K562 (cell line): ENCODE measurements at regions not wholly inside any gene's neighbourhood (a gene's known extent, or its start where the extent isn't known, plus 50 kb on each side); places are given as distances from the start of the nearest gene placed in this dataset.

Source experiments
- CCAR2 ChIP-seq: fragments of 200-400 bp; formaldehyde crosslinking; IDR thresholded peaks from 2 replicates; pipeline ENCODE4 v1.6.1; 2017; ENCODE audit warnings: mild to moderate bottlenecking, low read depth, low read length
- ESRRA ChIP-seq: fragments of 450-650 bp; IDR thresholded peaks from 2 replicates; pipeline ENCODE4 v1.6.1; 2014; ENCODE audit warnings: low read depth, mild to moderate bottlenecking, moderate library complexity, borderline replicate concordance
- ETV6 ChIP-seq, 3 experiments: fragments of 150-350 bp in 1 of 3; sonication (generic) in 1 of 3; formaldehyde crosslinking in 1 of 3; IDR thresholded peaks; 2 replicates each; pipeline versions ENCODE4 v1.6.1 to v1.8.0; 2014 to 2022; ENCODE audit warnings: borderline replicate concordance in 2 of 3, low read depth in 2 of 3, antibody characterized with exemption in 1 of 3, low read length in 1 of 3, mild to moderate bottlenecking in 1 of 3, missing genetic modification reagents in 1 of 3
- KDM5B ChIP-seq: fragments of 200-600 bp; sonication (generic); IDR thresholded peaks from 2 replicates; pipeline ENCODE4 v1.6.1; 2012; ENCODE audit warnings: low read depth, mild to moderate bottlenecking, moderate library complexity, low read length, control low read depth, inconsistent platforms; ENCODE audit not compliant: insufficient replicate concordance
- LCOR ChIP-seq: sonication (generic); formaldehyde crosslinking; IDR thresholded peaks from 2 replicates; pipeline ENCODE4 v1.8.0; 2022; ENCODE audit warnings: mild to moderate bottlenecking, missing genetic modification reagents
- RBM14 ChIP-seq: fragments of 200-400 bp; formaldehyde crosslinking; IDR thresholded peaks from 2 replicates; pipeline ENCODE4 v1.6.1; 2018; ENCODE audit warnings: low read depth, mild to moderate bottlenecking, low read length, moderate library complexity, borderline replicate concordance; ENCODE audit not compliant: insufficient read depth
- SUPT5H ChIP-seq: fragments of 450-650 bp; IDR thresholded peaks from 2 replicates; pipeline ENCODE4 v1.6.1; 2016
- U2AF1 ChIP-seq: fragments of 200-400 bp; formaldehyde crosslinking; optimal IDR thresholded peaks from 2 replicates; pipeline ENCODE3; 2017; ENCODE audit warnings: mild to moderate bottlenecking, low read depth, low read length, moderate library complexity
- ZEB2 ChIP-seq: fragments of 450-650 bp; IDR thresholded peaks from 2 replicates; pipeline ENCODE4 v1.6.1; 2016
- ZNF174 ChIP-seq: fragments of 250-450 bp; sonication (Bioruptor Pico); IDR thresholded peaks from 2 replicates; pipeline ENCODE4 v1.4.0; 2020; ENCODE audit warnings: mild to moderate bottlenecking
- ZNF212 ChIP-seq: fragments of 450-650 bp; formaldehyde crosslinking; IDR thresholded peaks from 2 replicates; pipeline ENCODE4 v1.4.0; 2020; ENCODE audit warnings: mild to moderate bottlenecking
- ZNF696 ChIP-seq: fragments of 250-450 bp; sonication (Bioruptor Pico); conservative IDR thresholded peaks from 2 replicates; pipeline ENCODE4 v1.4.0; 2020; ENCODE audit warnings: mild to moderate bottlenecking, moderate library complexity
- TF ChIP-seq, protein P1 (sequence below): fragments of 450-650 bp; formaldehyde crosslinking; IDR thresholded peaks from 2 replicates; pipeline ENCODE4 v1.4.0; 2022; ENCODE audit warnings: missing genetic modification characterization
- TF ChIP-seq, protein P2 (sequence below): fragments of 450-650 bp; IDR thresholded peaks from 2 replicates; pipeline ENCODE4 v1.6.1; 2016; ENCODE audit warnings: mild to moderate bottlenecking, moderate library complexity
- TF ChIP-seq, protein P3 (sequence below), 2 experiments: IDR thresholded peaks; 2 replicates each; pipeline ENCODE4 v1.6.1; 2011; ENCODE audit warnings: borderline replicate concordance in 1 of 2, control low read depth in 1 of 2, low read depth in 1 of 2, low read length in 1 of 2, mild to moderate bottlenecking in 1 of 2, mixed read lengths in 1 of 2, moderate library complexity in 1 of 2; ENCODE audit not compliant: insufficient read depth in 1 of 2, insufficient read length in 1 of 2, poor library complexity in 1 of 2, severe bottlenecking in 1 of 2; ENCODE audit errors: extremely low read depth in 1 of 2

DNA sequence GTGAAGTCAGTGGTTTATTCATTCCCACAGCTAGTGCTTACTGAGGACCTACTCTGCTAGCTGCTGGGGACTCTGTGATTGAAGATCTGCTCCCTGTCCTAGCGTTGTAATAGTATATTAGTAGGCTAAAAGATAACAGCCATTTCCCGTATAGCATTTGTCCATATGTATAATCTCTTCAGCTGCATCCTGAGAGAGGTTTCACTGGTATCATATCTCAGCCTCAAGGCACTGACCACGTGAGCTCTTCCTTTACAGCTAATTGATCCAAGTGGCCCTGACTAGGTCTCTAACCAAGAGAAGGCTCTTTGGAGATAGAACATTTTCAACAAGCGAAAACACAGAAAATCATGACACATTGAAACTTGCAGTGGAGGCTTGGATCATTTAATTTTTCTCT is 110.2 kb downstream of the APIP start (continued):
- TF ChIP-seq ETV6 (IDR thresholded peaks at IDR 0.05; ENCODE audit: borderline replicate concordance in 1 of 2, low read depth in 2 of 2, low read length in 1 of 2) (0 out of 4 replicates have a peak, but pooled peaks of 1 of the 2 experiments have one; percentile 18), ETV6 (CRISPR knock-in tag; IDR thresholded peaks at IDR 0.05; ENCODE audit: borderline replicate concordance) (no peak), ZEB2 (no peak), CCAR2 (no peak), ESRRA (no peak), RBM14 (no peak), ZNF696 (CRISPR knock-in tag) (no peak), SUPT5H (no peak), ZNF212 (no peak), KDM5B (no peak), ZNF174 (CRISPR knock-in tag) (no peak), LCOR (CRISPR knock-in tag) (no peak), U2AF1 (no peak)
- TF ChIP-seq, protein P1, sequence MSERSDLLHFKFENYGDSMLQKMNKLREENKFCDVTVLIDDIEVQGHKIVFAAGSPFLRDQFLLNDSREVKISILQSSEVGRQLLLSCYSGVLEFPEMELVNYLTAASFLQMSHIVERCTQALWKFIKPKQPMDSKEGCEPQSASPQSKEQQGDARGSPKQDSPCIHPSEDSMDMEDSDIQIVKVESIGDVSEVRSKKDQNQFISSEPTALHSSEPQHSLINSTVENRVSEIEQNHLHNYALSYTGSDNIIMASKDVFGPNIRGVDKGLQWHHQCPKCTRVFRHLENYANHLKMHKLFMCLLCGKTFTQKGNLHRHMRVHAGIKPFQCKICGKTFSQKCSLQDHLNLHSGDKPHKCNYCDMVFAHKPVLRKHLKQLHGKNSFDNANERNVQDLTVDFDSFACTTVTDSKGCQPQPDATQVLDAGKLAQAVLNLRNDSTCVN (CRISPR knock-in tag) = no peak
- TF ChIP-seq, protein P2, sequence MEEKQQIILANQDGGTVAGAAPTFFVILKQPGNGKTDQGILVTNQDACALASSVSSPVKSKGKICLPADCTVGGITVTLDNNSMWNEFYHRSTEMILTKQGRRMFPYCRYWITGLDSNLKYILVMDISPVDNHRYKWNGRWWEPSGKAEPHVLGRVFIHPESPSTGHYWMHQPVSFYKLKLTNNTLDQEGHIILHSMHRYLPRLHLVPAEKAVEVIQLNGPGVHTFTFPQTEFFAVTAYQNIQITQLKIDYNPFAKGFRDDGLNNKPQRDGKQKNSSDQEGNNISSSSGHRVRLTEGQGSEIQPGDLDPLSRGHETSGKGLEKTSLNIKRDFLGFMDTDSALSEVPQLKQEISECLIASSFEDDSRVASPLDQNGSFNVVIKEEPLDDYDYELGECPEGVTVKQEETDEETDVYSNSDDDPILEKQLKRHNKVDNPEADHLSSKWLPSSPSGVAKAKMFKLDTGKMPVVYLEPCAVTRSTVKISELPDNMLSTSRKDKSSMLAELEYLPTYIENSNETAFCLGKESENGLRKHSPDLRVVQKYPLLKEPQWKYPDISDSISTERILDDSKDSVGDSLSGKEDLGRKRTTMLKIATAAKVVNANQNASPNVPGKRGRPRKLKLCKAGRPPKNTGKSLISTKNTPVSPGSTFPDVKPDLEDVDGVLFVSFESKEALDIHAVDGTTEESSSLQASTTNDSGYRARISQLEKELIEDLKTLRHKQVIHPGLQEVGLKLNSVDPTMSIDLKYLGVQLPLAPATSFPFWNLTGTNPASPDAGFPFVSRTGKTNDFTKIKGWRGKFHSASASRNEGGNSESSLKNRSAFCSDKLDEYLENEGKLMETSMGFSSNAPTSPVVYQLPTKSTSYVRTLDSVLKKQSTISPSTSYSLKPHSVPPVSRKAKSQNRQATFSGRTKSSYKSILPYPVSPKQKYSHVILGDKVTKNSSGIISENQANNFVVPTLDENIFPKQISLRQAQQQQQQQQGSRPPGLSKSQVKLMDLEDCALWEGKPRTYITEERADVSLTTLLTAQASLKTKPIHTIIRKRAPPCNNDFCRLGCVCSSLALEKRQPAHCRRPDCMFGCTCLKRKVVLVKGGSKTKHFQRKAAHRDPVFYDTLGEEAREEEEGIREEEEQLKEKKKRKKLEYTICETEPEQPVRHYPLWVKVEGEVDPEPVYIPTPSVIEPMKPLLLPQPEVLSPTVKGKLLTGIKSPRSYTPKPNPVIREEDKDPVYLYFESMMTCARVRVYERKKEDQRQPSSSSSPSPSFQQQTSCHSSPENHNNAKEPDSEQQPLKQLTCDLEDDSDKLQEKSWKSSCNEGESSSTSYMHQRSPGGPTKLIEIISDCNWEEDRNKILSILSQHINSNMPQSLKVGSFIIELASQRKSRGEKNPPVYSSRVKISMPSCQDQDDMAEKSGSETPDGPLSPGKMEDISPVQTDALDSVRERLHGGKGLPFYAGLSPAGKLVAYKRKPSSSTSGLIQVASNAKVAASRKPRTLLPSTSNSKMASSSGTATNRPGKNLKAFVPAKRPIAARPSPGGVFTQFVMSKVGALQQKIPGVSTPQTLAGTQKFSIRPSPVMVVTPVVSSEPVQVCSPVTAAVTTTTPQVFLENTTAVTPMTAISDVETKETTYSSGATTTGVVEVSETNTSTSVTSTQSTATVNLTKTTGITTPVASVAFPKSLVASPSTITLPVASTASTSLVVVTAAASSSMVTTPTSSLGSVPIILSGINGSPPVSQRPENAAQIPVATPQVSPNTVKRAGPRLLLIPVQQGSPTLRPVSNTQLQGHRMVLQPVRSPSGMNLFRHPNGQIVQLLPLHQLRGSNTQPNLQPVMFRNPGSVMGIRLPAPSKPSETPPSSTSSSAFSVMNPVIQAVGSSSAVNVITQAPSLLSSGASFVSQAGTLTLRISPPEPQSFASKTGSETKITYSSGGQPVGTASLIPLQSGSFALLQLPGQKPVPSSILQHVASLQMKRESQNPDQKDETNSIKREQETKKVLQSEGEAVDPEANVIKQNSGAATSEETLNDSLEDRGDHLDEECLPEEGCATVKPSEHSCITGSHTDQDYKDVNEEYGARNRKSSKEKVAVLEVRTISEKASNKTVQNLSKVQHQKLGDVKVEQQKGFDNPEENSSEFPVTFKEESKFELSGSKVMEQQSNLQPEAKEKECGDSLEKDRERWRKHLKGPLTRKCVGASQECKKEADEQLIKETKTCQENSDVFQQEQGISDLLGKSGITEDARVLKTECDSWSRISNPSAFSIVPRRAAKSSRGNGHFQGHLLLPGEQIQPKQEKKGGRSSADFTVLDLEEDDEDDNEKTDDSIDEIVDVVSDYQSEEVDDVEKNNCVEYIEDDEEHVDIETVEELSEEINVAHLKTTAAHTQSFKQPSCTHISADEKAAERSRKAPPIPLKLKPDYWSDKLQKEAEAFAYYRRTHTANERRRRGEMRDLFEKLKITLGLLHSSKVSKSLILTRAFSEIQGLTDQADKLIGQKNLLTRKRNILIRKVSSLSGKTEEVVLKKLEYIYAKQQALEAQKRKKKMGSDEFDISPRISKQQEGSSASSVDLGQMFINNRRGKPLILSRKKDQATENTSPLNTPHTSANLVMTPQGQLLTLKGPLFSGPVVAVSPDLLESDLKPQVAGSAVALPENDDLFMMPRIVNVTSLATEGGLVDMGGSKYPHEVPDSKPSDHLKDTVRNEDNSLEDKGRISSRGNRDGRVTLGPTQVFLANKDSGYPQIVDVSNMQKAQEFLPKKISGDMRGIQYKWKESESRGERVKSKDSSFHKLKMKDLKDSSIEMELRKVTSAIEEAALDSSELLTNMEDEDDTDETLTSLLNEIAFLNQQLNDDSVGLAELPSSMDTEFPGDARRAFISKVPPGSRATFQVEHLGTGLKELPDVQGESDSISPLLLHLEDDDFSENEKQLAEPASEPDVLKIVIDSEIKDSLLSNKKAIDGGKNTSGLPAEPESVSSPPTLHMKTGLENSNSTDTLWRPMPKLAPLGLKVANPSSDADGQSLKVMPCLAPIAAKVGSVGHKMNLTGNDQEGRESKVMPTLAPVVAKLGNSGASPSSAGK = peak; percentile 71
- TF ChIP-seq, protein P3, sequence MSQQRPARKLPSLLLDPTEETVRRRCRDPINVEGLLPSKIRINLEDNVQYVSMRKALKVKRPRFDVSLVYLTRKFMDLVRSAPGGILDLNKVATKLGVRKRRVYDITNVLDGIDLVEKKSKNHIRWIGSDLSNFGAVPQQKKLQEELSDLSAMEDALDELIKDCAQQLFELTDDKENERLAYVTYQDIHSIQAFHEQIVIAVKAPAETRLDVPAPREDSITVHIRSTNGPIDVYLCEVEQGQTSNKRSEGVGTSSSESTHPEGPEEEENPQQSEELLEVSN (IDR thresholded peaks at IDR 0.05; ENCODE audit: borderline replicate concordance in 1 of 2, extremely low read depth in 1 of 2, insufficient read depth in 1 of 2, insufficient read length in 1 of 2, low read depth in 1 of 2, low read length in 1 of 2, poor library complexity in 1 of 2, severe bottlenecking in 1 of 2) = peak in 1 of 2 experiments; percentile 27
